ENCODE measurements at regions not wholly inside any gene's neighbourhood (a gene's known extent, or its start where the extent isn't known, plus 50 kb on each side); places are given as distances from the start of the nearest gene placed in this dataset.

- TF ChIP-seq CTCF (IDR thresholded peaks at IDR 0.05) (no peak), POLR2A (IDR thresholded peaks at IDR 0.05) (no peak)
Measured at GRCh38 chr11:29124470-29124869, 892.4 kb downstream of the KCNA4 start.

Data from thyroid gland (tissue), 4 donors.